NCI-H345 (cell line): ENCODE measurements at regions not wholly inside any gene's neighbourhood (a gene's known extent, or its start where the extent isn't known, plus 50 kb on each side); places are given as distances from the start of the nearest gene placed in this dataset.
"Not testable (repeated sequence)": the region's sequence is repeated elsewhere in the genome, so short reads cannot be mapped to it uniquely, and the experiment has no call there.

Experiments used
- DNase-seq: peaks from one replicate; lab custom pipeline; 2025; lab: John Stamatoyannopoulos, UW

- DNase-seq: not testable (repeated sequence)
Observed at GRCh38 chr9:41273549-41274267, 84.6 kb upstream of the ZNG1F start.

GRCh38 chr9:41272879-41273548 is 83.9 kb upstream of the ZNG1F start:
- DNase-seq: not testable (repeated sequence)

GRCh38 chr9:41270992-41271391 is 81.9 kb upstream of the ZNG1F start:
- not testable (repeated sequence) for DNase-seq

- not testable (repeated sequence) for DNase-seq
Observed at GRCh38 chr9:41269471-41269870, 80.4 kb upstream of the ZNG1F start.

GRCh38 chr9:41269054-41269453 is 79.9 kb upstream of the ZNG1F start:
- DNase-seq: not testable (repeated sequence)

- not testable (repeated sequence) for DNase-seq
Observed at GRCh38 chr9:41266602-41267001, 77.5 kb upstream of the ZNG1F start.

GRCh38 chr9:41266000-41266399 is 76.9 kb upstream of the ZNG1F start:
- not testable (repeated sequence) for DNase-seq

- DNase-seq: not testable (repeated sequence)
Observed at GRCh38 chr9:41251973-41252372, 62.9 kb upstream of the ZNG1F start.

- not testable (repeated sequence) for DNase-seq
Observed at GRCh38 chr9:41251101-41251500, 62.0 kb upstream of the ZNG1F start.

- not testable (repeated sequence) for DNase-seq
Observed at GRCh38 chr9:41246702-41247101, 57.6 kb upstream of the ZNG1F start.
